HG03039 (cell line): ENCODE measurements at regions not wholly inside any gene's neighbourhood (a gene's known extent, or its start where the extent isn't known, plus 50 kb on each side); places are given as distances from the start of the nearest gene placed in this dataset.

ENCODE experiments used
- ATAC-seq: cut with Tn5 transposase; IDR thresholded peaks from one replicate; pipeline ENCODE4 v1.9.1; 2021; ENCODE audit warnings: mild to moderate bottlenecking, moderate library complexity; ENCODE audit not compliant: unreplicated experiment

DNA sequence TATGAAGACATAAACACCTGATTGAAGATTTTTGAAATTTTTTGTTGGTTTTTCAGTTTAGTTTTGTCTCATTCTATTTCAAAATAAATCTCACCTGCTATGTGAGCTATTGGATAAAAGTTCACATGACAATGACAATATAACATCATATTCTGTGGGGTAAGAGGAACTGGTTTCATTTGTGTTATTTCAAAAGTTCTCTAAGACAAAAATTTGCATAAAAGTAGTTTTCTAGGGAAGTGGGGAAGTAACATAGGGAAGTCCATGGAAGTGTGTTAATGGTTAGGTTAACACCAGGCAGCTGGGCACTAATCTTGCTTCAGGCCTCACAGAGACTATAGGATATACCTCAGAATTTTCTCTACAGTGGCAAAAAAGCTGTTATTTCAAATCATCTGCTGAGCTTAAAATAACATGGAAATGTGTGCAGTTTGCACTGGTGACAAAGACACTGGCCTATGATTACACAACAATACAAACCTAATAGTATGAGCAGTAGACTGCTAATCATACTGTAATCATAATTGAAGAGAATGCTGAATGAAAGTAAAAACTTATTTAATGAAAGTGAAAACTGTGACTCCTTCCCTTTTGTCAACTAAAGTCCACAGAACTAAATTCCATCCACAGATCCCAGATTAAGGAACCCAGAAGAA is 710.6 kb upstream of the TMEM132C start:
- no peak for ATAC-seq

DNA sequence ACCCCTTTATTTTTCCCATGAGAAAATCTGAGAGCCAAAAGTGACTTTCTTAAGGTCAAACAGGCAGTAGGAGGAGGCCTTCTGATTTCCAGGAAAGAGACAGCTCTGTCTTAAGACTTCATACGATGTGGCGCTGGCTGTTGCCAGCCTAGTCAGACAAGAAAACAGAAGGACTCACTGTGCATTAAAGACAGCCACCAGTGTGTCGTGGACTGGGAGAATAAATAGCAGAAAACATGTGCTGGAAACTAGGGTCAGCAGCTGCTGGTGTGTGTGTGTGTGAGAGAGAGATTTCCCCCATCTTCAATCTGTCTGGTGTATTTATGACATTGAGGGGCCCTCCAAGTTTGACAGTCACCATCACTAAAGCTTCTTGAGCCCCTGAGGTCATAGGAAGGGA is 708.6 kb upstream of the TMEM132C start:
- no peak for ATAC-seq

DNA sequence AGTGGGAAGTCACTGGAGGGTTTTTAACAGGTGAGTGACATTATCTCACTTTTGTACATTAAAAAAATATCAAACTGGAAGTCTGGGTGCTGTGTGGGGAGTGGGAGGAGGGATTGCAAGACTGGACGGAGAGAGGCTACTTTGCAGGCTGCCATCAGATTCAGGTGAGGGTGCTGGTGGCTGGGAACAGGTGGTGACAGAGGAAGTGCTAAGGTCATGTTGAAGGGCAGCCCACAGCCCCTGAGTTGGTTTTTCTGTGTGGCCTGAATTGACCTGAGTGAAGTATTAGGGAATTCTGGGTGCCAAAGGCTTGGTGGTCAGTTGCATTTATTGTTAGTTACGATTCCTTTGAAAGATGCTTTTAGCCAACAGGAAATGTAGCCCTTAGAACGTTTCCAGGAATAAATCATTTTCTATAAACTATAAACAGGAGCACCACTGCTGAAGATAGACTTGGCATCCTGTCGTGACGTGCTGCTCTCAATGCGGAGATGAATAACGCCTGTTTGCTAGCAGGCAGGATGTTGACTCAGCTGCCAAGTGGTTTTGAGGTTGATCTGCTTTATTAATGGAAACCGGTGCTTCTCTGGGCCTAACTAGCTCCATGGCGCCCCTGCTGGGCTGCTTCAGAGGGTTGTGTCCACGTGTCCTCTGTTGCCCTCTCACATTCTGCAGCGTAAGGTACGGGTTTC is 707.5 kb upstream of the TMEM132C start:
- ATAC-seq = no peak

DNA sequence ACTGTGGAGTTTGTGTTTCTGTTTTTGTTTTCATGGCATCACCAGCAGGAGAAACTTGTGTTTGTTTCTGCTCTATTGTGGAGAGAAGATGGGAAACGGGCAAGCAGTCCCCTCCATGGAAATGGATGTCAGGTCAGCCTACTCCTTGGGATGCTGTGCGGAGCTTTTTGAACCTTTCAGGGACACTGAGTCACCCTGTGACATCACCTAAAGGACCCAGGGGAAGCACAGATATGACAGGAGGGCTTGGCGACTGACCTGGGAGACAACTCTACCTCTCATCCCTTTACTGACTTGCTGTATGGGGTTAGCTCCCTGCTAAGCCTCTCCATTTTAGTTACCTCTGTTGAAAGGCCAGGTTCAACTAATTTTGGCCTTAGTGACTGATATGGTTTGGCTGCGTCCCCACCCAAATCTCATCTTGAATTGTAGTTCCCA is 706.9 kb upstream of the TMEM132C start:
- ATAC-seq = no peak

DNA sequence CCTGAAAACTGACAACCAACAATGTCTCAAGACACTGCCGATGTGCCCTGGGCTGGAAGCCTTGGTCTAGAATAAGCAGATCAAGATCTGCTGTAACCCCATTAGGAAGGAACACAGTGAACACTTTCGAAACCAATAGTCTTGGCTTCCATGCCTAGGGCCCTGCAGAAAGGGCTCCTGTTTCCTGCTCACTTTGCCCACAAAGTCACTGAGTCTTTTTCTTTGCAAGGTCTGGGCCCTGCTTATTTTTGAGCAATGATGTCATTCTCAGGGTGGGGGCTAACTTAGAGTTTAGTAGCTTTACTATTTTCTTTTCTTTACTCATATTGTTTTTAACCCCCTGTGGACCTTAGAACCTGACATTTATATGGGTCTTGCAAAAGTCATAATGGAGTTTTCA is 704.2 kb upstream of the TMEM132C start:
- no peak for ATAC-seq

DNA sequence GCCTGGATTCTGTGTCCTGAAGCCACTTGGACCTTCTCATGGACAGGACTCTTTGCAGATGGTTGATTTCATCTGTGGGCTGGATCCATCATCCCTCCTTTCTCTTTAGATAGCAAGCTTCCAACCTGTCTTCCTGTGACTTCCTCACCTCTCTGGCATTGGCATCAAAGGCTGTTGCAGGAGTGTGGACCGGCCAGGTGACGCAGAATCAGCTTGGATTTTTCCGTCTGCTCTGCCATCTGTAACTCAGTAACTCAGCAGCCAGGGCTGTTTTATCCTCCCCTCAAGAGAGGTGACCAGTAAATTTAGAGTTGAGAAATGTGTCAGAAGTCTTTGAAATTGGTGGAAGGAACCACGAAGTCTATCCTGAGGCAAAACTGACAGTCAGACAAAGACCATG is 701.7 kb upstream of the TMEM132C start:
- ATAC-seq = no peak

DNA sequence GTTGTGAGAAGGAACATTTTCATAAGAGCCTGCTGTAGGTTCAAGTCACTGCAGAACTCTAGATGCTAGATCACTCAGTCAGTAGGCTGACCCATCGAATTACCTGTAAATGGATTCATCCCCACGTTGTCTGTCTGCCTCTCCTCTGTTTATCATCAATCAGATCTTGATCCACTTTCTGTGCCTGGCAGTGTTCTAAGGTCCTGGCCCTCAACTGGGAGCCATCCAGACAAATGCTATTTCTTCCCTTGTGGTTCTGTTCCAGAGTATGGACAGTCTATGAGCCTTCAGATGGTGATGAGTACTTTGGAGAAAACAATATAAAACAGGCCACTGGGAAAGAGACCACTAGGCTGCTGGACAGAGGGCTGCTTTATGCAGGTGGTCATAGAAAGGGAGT is 699.4 kb upstream of the TMEM132C start:
- ATAC-seq = no peak

DNA sequence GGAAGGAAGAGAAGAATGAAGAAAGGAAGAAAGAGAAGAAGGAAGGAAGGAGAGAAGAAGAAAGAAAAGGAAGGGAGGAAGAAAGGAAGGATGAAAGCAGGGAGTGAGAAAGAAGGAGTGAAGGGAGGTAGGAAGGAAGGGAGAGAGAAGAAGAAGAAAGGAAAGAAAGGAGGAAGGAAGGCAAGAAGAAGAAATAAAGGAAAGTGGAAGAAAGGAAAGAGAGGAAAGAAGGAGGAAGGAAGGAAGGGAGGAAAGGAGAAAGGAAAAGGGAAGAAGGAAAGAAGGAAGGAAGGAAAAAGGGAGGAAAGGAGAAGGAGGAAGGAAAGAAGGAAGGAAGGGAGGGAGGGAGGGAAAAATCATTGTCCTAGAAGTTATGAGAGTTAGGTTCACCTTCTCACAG is 696.6 kb upstream of the TMEM132C start:
- ATAC-seq = no peak

DNA sequence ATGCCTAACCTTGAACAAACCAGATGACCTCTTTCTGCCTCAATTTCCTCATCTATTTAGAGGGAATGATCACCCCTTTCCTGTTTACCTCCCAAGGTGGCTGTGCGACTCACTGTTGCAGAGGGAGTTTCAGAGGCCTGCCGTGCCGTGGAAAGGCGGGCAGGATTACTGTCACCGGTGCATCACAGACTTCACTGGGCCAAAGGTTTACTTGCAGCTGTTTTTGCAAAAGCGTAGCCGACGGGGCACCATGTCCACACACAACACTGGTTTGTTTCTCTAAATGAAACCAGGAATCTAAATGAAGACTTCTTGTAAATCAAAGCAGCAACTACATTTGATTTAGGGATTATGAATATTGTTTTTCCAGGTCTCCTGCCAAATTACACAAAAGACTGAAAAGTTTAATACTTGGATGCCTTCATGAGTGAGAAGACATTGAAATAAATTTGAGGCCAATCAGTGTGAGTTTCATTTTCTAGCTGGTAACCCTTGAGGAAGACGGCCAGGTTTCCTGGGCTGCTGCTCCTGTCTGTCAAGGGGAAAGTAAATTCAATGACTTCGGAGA is 696.1 kb upstream of the TMEM132C start:
- no peak for ATAC-seq

DNA sequence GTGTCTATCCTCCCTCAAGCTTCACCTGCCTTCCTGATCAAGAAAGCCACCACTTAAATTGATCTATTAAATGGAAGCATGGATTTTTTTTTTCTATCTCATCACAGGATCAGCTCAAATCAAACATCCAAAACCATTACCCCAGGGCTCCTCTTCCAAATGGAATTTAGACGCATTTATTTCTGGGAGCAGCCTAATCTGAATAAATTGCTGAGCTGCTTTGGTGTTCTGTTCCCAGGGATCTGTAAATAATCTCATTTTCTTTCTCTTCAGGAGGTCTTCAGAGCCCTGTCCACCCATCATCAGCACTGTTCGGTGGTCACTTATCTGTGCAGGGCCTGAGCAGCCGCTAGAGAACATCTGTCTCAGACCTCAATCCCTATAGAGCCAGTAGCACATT is 695.4 kb upstream of the TMEM132C start:
- ATAC-seq = no peak

DNA sequence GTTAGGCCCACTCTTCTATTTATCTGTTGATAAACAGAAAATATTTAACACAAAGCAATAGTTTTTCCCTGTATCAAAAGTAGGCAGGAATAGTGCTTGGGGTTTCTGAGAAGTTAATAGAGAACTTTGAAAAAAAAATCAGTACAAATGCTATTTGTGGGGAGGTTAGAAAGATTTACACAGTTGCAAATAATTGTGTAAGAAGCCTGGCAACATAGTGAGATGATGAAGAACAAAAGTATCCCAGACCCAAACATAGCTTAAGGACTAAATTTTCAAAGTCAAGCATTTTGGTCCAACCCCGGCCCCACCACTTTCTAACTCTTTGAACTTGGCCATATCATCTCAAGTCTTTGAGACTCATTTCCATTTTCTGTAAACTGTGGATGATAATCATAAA is 687.5 kb upstream of the TMEM132C start:
- ATAC-seq = no peak

DNA sequence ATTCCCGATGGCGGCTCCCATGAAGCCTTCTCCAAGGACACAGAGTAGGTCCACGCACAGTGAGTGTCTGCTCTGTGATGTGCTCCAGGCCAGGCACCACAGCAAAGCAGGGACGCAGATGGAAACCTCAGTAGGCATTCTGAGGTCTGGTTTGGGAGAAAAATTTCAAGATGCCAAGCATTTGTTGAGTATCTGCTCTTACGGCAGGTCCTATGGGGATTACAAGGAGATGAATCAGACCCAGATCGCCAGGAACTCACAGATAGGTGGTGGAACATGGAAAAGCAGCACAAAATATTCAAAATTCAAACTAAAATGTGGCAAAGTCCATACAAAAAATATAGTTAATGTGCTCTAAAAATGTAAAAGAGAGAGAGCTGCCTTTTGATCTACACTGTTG is 684.9 kb upstream of the TMEM132C start:
- no peak for ATAC-seq

DNA sequence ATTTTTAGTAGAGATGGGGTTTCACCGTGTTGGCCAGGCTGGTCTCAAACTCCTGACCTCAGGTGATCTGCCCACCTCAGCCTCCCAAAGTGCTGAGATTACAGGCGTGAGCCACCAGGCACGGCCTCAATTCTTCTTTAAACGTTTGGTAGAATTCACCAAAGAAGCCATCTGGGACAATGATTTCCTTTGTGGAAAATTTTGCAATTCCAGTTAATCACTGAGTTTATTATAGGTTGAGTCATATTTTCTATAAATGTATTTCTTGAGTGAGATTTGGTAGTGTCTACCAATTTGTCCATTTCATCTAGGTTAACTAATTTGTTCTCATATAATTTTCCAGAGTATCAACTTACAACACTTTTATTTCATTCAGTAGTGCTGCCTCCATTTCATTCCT is 683.9 kb upstream of the TMEM132C start:
- no peak for ATAC-seq

DNA sequence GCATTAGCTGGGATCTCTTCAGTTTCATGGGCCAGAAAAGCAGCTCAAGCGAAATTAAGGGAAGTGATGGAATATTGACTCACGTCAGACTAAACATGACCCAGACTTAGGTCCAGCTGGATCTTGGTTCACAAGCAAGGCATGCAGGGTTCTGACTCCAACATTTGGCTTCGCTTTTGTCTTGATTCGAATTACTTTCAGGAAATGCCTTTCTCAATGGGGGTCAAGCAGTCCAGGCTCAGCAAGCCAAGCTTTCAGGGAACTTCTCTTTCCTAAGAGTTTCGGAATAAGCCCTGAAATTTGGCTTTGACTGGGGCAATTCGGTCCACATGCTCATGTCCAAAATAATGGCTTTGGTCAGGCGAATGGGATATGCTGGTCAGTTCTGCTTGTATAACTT is 678.7 kb upstream of the TMEM132C start:
- no peak for ATAC-seq

DNA sequence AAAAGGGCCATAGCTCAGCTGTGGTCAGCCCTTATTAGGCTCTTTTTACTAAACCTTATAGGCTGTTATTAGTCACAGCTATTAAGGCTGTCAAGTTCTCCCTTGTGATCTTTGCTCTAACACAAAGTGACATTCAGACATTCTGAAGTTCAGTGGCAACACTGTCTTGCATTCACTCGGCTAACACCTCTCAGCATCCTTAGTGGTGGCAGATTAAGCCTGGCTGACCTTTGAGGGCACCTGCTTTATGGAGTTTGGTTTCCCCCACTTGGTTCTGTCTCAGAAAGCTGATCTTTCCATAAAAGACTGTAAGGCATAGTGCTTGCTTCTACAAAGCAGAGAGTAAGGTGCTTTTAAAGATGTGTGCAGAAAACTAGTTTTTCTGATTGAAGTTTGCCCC is 677.4 kb upstream of the TMEM132C start:
- no peak for ATAC-seq

DNA sequence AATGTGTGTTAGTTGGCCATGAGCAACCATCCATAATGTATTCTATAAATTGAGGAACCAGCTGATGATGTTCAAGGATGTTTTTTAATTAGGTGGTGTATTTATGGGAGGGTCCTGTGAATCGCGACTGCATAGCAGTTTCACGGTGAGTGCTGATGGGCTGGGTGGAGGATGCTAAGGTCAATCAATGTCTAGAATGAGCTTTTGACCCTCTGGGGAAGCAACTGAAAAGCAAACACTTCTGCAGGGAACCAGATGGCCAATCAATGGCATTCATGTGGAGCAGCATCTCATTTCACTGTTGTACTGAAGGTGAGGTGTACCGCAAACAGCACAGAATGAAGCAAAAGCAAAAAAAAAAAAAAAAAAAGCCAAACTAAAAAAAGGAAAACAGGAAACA is 676.1 kb upstream of the TMEM132C start:
- no peak for ATAC-seq

DNA sequence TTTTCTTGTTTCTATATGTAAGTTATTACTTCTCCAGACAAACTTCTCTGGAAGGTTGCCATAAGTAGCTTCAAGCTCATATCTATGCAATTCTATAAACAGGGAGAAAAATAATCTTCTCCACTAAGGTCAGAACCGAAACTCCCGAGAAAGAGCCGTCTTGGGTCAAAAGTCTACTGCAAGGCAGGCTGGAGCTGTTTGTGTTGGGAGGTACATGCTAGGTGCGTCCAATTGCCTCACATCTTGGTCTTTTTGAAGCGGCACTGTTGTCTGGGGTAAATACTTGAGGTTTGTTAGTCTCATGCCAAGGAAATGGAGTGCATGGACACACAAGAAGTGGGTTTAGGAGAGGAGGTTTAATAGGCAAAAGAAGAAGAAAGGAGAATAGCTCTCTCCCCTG is 674.7 kb upstream of the TMEM132C start:
- no peak for ATAC-seq

DNA sequence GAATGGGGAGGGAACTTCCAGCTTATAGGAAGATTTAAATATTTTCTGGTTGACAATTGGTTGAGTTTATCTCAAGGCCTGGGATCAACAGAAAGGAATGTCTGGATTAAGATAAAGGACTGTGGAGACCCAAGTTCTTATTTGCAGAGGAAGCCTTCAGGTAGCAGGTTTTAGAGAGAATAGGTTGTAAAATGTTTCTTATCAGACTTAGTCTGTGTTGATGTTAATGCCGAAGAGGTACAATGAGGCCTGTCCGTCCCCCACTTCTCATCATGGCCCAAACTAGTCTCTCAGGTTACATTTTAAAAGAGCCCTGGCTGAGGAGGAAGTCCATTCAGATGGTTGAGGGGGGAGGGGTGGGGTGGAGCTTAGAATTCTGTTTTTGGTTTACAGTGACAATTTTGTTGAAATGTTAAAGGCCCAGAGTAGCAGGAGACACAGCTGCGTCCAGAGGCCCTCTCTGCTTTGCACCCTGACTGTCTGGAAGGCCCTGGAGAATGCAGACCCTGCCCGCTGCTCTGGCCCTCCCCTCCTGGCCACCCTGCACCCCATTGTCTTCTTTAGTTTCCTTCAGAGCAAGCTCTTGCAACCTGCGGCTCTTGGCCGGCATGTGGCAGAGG is 672.5 kb upstream of the TMEM132C start:
- ATAC-seq = no peak

DNA sequence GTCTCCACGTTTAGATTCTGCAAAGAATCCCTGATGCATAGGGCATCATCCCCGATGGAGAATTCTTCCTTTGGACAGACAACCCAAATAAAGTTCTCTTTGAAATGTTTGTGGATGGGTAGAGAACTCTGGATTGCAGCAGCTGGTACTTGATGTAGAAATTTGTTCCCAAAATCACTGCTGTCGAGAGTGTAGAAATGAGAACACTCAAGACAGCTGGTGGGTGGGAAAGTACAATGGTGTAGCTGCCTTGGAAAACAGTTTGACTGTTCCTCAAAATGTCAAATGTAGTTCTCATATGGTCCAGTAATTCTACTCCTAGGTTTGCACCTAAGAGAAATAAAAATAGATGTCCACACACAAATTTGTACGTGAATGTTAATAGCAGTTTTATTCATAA is 671.5 kb upstream of the TMEM132C start:
- no peak for ATAC-seq

DNA sequence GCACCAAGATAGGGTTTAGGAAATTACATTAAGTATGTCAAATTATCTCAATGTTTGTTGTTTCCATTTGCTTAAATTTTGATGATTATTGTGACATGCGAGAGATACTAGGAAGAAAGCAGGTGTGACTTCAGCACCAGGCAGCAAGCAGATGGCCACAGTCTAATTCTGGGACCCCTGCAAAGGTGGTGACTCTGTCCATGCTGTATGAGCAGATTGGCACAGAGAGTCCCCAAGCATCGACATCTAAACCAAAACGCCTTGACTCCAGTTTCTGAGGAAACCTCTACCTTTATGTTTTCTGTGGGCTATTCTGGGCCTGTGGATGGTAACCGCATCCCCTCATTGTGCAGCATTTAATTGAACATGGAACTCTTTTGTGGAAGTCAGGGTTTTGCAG is 670.1 kb upstream of the TMEM132C start:
- no peak for ATAC-seq

DNA sequence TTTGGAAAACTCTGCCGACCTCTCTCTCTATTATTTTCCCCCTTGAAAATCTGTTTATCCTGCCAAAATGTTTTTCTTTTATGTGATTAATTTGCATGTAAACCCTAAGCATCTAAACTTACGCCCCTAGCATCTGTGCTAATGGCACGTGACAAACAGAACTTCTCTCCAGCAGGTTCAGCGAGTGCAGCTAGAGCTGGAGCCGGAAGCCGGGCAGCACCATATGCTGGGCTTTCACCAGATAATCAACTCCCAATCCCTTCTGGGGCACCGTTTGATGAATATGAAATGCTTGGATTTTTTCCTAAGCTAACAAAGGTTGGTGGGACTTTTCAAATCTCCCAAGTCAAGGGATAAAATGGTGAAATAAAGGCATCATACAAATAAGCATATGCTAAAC is 667.5 kb upstream of the TMEM132C start:
- ATAC-seq = no peak

DNA sequence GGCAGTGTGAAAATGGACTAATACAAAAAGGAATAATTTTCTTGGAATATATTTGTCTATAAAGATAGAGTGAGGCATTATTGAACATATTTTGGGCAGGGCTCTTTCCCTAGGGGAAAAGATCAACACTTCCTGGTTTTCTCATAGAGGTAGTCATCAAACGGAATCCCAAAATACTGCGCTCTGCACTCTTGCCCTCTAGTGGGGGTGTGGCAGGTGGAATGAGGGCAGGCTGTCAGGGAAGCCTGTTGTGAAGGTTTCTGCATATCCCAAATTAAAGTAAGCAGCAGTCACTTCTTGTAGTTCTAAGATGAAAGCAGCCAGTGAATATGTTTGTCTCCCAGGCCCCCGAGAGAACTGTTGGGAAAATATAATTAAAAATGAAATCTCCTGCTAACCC is 666.8 kb upstream of the TMEM132C start:
- no peak for ATAC-seq
